ENCODE measurements at regions not wholly inside any gene's neighbourhood (a gene's known extent, or its start where the extent isn't known, plus 50 kb on each side); places are given as distances from the start of the nearest gene placed in this dataset.

DNA sequence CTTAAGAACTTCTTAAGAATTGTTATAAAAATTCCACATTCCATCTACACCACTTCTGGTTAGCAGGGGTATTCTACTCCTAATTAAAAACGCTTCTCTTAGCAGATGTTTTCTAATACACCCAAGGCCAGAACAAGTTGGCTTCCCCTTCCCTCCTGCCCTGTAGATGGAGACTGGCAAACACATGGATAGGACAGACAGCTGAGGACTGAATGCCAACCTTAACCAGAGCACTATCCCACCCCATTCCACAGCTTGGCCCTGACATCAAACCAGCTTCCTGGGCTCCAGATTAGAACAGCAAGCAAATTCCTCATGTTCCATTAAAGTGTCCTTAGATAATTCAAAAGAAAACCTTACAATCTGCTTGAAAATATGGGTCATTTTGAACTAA is 56.6 kb upstream of the IL6 start:
- WGBS, 2 donors, result 90 to 91% methylated on average over 1 of the region's 1 CpG
- Histone ChIP-seq H3K4me3 (replicated peaks in 1 of 3) (no peak overlapping the region), H3K36me3 (no peaks in the 10 kb centered on the region), H3K27me3 (no peaks in the 10 kb centered on the region), H3K9me3 (no peaks in the 10 kb centered on the region), H3K27ac (no peak overlapping the region), H3K4me1 (peaks cover 10 to 15% of the 10 kb centered on the region in 2 donors)
- DNase-seq, result no peak
- intact Hi-C loops (cut with DNase I), result no loop called here
- TF ChIP-seq POLR2A (IDR thresholded peaks at IDR 0.05), result no peak
- TF ChIP-seq, protein P1, sequence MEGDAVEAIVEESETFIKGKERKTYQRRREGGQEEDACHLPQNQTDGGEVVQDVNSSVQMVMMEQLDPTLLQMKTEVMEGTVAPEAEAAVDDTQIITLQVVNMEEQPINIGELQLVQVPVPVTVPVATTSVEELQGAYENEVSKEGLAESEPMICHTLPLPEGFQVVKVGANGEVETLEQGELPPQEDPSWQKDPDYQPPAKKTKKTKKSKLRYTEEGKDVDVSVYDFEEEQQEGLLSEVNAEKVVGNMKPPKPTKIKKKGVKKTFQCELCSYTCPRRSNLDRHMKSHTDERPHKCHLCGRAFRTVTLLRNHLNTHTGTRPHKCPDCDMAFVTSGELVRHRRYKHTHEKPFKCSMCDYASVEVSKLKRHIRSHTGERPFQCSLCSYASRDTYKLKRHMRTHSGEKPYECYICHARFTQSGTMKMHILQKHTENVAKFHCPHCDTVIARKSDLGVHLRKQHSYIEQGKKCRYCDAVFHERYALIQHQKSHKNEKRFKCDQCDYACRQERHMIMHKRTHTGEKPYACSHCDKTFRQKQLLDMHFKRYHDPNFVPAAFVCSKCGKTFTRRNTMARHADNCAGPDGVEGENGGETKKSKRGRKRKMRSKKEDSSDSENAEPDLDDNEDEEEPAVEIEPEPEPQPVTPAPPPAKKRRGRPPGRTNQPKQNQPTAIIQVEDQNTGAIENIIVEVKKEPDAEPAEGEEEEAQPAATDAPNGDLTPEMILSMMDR (IDR thresholded peaks at IDR 0.05), result no peak

DNA sequence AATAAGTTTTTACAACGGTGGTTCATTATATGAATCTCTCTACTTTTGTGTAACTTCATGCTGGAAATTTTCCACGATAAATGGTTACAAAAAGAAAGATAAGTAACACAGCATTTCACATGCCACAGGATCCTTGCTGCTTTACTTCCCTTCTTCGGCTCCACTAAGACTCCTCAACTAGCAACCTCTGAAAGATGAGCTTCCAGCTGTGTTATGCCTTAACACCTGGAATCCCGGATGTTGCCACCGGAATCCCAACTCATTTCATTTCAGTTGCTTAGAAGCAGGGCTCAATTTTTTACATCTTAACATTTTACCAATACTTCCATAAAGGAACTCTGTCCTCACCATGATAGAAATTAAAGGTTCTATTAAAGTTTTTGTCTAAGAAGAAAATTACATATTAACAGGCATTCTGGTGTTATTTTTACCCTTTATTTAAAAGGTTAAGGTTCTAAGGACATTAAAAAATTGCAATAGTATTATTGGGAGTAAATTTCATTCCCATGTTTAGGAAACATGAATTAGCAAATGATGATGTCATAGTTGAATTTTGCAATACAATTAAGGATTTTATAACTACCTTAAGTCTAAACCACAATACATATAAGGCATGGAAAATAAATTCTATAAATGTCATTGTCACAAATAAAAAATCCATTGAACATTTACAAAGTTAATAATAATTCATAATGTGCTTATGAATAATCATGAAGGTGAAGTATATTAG is 57.1 kb upstream of the IL6 start:
- TF ChIP-seq, protein P1 (IDR thresholded peaks at IDR 0.05), result no peak
- TF ChIP-seq POLR2A (IDR thresholded peaks at IDR 0.05), result no peak
- Histone ChIP-seq H3K36me3 (no peaks in the 10 kb centered on the region), H3K4me3 (replicated peaks in 1 of 3) (no peak overlapping the region), H3K27me3 (no peaks in the 10 kb centered on the region), H3K4me1 (peaks cover 9 to 15% of the 10 kb centered on the region in 2 donors), H3K9me3 (no peaks in the 10 kb centered on the region), H3K27ac (no peak overlapping the region)
- intact Hi-C loops (cut with DNase I), result no loop called here
- WGBS, 2 donors, result 86 to 87% methylated on average over 5 of the region's 5 CpGs
- DNase-seq, result no peak

DNA sequence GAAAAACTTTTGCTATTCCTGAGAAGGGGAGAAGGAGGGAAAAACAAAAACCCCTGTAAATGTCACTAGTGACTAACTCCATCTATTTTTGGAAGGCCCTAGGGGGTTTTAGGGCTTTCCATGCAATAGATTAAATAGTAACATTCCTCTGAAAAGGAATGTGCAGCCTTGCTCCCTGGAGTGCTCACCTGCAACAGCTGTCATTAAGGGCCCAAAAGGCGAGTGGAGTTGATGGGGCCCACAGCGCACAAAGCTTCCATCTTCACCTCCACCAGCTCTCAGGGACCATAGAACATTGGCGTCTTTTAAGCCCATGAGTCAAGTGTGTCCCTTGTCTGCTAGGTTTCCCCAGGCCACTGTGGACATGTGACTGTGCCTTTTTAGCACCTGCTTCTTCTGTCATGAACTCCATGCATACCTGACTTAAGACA is 58.0 kb upstream of the IL6 start:
- intact Hi-C loops (cut with DNase I), result no loop called here
- H3K9me3 ChIP-seq, result no peaks in the 10 kb centered on the region
- no peak for TF ChIP-seq POLR2A (IDR thresholded peaks at IDR 0.05)
- TF ChIP-seq, protein P1 (IDR thresholded peaks at IDR 0.05), result no peak
- no peaks in the 10 kb centered on the region for H3K27me3 ChIP-seq
- H3K4me1 ChIP-seq, result peaks cover 9 to 15% of the 10 kb centered on the region in 2 donors
- H3K27ac ChIP-seq, result no peak overlapping the region
- H3K36me3 ChIP-seq, result no peaks in the 10 kb centered on the region
- no peak for DNase-seq
- 92 to 100% methylated on average over 3 of the region's 3 CpGs for WGBS, 2 donors
- no peak overlapping the region for H3K4me3 ChIP-seq (replicated peaks in 1 of 3)

DNA sequence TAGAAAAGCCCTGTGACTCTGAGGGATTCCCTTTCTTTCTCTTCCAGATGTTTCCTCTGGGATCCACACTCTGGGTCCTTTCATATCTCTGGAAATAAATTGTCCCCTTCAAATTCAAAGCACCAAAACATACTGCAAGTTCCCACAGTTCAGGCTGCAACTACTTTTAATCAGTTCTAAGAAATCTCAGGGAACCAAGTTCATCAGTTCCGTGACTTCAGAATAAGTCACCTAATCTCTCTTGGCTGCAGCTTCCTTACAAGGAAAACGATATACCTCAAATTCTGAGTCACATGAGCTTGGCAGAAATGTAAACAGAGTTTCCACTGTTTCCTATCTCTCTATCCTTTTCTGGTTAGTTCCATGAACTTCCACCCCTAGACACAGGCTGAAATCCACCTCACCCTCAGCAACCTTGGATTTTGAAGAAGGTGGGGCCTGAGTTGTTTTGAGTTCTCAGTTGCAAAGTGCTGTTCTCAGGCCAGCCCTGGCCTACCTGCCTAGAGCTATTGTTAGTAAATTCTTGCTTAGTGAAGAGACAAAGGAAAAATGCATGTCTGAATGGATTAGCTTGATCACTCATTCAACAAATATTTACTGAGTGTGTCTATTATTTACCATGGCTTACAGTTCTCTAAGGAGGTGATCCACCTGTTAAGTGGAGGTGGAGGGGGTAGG is 59.3 kb upstream of the IL6 start:
- no peak for DNase-seq
- no peaks in the 10 kb centered on the region for H3K27me3 ChIP-seq
- TF ChIP-seq, protein P1 (IDR thresholded peaks at IDR 0.05), result no peak
- no peak for TF ChIP-seq POLR2A (IDR thresholded peaks at IDR 0.05)
- no peak overlapping the region for H3K4me3 ChIP-seq (replicated peaks in 1 of 3)
- no peaks in the 10 kb centered on the region for H3K9me3 ChIP-seq
- 80 to 86% methylated on average over 2 of the region's 2 CpGs for WGBS, 2 donors
- no peak overlapping the region for H3K27ac ChIP-seq
- peaks cover 6 to 9% of the 10 kb centered on the region in 2 donors for H3K4me1 ChIP-seq
- intact Hi-C loops (cut with DNase I), result no loop called here
- H3K36me3 ChIP-seq, result no peaks in the 10 kb centered on the region

DNA sequence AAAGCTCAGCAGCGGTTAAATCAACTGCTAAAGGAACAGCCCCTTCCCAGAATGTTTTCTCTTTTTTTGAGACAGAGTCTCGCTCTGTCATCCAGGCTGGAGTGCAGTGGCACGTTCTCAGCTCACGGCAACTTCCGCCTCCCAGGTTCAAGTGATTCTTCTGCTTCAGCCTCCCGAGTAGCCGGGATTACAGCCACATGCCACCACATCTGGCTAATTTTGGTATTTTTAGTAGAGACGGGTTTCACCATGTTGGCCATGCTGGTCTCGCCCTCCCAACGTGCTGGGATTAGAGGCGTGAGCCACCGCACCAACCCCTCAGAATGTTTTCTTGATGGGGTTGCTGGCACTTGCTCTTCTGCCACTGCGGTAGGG is 59.8 kb upstream of the IL6 start:
- Histone ChIP-seq H3K4me3 (replicated peaks in 1 of 3) (no peak overlapping the region), H3K4me1 (peaks cover 2 to 9% of the 10 kb centered on the region in 2 donors), H3K9me3 (no peaks in the 10 kb centered on the region), H3K27ac (no peak overlapping the region), H3K27me3 (no peaks in the 10 kb centered on the region), H3K36me3 (no peaks in the 10 kb centered on the region)
- intact Hi-C loops (cut with DNase I), result no loop called here
- WGBS, 2 donors, result 87 to 91% methylated on average over 13 of the region's 13 CpGs
- DNase-seq, result no peak
- TF ChIP-seq POLR2A (IDR thresholded peaks at IDR 0.05), result no peak
- TF ChIP-seq, protein P1 (IDR thresholded peaks at IDR 0.05), result no peak

Measured in thyroid gland (tissue), 4 donors.